Tibial nerve (tissue), 3 donors: ENCODE measurements at regions not wholly inside any gene's neighbourhood (a gene's known extent, or its start where the extent isn't known, plus 50 kb on each side); places are given as distances from the start of the nearest gene placed in this dataset.

Experiments used
- POLR2A ChIP-seq, 2 donors: fragments of 450-650 bp; IDR thresholded peaks; one replicate each; pipeline ENCODE4 v1.6.1; 2017; ENCODE audit warnings: antibody characterized with exemption in 2 of 2, mild to moderate bottlenecking in 2 of 2, moderate library complexity in 2 of 2
- TF ChIP-seq, protein P1 (sequence below), 5 experiments: fragments of 200-600 bp in 3 of 5; fragments of 450-650 bp in 2 of 5; sonication (generic) in 3 of 5; IDR thresholded peaks; one replicate each; pipeline ENCODE4 v1.5.1; 2016 to 2019; ENCODE audit warnings: antibody characterized with exemption in 5 of 5, mild to moderate bottlenecking in 3 of 5, moderate library complexity in 2 of 5

DNA sequence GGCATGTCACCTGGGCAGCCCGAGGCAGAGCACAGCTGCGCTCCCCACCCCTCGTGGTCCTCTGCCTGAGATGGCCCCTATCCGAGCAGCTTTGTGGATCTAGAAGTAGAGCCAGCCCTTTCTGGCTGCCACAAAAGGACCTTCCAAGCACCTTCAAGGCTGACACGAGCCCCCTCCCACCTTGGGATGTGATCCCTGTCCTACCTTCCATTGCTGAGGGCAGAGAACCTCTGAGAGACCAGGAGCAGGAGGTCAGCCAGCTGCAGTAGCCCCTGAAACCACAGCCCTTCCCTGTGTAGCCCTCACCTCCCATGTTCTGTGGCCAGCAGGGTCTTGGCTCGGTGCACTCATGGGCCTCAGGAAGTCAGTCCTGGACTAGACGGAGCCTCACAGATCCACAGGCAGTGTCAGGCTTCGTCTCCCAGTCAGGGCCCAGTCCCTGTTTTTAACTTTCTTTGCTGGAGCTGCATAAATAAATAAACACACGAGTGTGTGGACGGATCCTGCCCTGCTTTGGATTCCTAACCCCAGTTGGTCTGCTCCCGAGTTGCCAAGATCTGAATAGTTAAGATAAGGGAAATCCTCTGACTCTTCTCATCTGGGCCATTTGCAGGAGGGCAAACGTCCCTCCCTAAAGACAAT, 507.7 kb downstream of the PREX1 start:
- TF ChIP-seq, protein P1, sequence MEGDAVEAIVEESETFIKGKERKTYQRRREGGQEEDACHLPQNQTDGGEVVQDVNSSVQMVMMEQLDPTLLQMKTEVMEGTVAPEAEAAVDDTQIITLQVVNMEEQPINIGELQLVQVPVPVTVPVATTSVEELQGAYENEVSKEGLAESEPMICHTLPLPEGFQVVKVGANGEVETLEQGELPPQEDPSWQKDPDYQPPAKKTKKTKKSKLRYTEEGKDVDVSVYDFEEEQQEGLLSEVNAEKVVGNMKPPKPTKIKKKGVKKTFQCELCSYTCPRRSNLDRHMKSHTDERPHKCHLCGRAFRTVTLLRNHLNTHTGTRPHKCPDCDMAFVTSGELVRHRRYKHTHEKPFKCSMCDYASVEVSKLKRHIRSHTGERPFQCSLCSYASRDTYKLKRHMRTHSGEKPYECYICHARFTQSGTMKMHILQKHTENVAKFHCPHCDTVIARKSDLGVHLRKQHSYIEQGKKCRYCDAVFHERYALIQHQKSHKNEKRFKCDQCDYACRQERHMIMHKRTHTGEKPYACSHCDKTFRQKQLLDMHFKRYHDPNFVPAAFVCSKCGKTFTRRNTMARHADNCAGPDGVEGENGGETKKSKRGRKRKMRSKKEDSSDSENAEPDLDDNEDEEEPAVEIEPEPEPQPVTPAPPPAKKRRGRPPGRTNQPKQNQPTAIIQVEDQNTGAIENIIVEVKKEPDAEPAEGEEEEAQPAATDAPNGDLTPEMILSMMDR (IDR thresholded peaks at IDR 0.05) = no peak
- TF ChIP-seq POLR2A (IDR thresholded peaks at IDR 0.05) = no peak
